ENCODE measurements at regions not wholly inside any gene's neighbourhood (a gene's known extent, or its start where the extent isn't known, plus 50 kb on each side); places are given as distances from the start of the nearest gene placed in this dataset.

DNA sequence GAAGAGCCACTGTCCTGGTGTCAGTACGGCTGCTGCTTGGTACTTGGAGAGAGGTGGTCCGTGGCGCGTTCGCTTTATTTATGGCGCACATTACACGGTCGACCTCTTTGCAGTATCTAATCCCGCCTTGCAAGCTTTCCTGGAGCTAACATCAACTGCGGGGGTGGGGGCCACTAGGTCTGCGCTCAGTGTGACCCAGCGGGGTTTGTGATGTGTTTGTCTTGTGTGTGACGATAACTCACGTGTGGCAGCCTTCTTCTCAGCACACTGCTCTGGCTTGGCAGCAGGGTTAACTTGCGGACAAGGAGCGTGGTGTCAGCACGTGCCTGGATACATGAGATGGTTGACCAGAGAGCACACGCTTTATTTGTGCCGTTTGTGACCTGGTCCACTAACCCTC is 122.2 kb upstream of the RTL1 start:
- DNase-seq (ENCODE audit: low read depth) = no peak

GRCh38 chr14:101026341-101026740 is 122.8 kb upstream of the RTL1 start:
- no peak for DNase-seq (ENCODE audit: low read depth)

GRCh38 chr14:101027291-101027690 is 123.8 kb upstream of the RTL1 start:
- DNase-seq (ENCODE audit: low read depth) = no peak

DNA sequence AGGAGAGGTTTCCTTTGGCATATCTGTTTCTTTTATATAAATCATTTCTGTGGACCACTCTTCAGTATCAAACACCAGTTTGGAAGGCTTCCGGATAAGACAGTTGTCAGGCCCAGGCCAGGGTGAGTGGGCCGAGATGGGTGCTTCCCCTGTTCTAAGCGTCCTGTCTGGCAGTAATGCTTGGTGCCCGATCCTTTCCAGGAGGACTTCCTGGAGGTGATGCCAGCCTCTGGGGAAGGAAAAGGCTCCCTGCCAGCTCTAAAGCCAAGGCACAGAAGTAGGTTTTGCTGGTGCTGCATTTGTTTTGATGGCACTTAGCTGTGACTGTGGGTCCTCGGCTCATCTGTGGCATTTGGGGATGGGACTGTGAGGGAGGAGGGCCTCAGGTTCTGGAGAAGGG is 124.4 kb upstream of the RTL1 start:
- no peak for DNase-seq (ENCODE audit: low read depth)

DNA sequence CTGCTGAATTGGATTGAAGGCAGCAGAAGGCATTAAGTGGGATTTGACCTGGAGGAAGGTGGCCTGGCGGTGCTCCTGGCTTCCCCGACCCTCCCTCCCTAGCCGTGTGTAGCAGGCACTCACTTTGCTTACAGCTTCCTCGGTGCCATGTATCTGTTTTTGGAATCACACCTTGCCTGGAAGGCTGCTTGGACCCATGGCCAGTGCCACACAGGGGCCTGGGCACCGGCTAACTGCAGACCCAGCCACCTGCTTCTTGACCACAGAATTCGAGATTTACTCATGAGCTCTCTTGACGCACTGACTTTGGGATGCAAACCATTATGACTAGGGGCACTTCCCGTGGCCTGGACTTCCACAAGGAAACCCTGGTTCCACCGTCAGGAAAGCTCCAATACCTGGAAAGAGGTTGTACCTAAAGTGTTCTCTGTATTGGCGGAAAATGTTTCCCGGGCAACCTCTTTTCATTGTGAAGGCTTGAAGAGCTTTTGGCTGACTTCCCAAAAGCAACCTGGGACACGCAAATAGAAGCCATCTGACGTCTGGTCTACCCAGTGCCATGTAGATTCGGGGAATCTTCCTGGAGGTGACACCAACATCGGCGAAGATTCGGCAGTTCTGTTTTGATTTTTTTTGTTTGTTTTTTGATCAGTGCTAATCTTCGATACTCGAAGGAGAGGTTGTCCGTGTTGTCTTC is 125.6 kb upstream of the RTL1 start:
- DNase-seq (ENCODE audit: low read depth) = no peak

DNA sequence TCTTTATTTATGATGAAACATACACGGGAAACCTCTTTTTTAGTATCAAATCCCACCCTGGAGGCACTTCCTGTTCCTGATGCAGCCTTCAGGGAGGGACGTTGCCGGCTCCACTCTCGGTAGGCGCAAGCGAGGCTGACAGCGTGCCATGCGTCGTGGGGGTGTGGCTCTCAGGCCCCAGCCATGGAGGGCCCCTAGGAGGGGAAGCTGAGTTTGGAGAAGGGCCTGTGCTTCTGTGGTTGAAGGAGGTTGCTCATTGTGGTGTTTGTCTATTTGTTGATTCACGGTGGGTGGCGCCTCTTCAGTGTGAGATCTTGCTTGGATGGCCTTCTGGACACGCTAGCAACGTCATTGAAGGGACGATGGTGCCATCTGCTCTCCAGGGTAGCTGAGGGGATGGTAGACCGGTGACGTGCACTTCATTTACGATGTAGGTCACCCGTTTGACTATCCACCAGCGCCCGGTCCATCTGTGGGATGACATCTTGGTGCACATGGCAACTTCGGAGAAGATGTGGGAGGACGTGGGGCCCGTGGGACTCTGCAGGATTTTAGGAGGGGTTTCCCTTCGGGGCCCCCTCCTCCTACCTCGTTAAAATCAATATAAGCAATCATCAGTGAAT is 126.3 kb upstream of the RTL1 start:
- DNase-seq (ENCODE audit: low read depth) = no peak

DNA sequence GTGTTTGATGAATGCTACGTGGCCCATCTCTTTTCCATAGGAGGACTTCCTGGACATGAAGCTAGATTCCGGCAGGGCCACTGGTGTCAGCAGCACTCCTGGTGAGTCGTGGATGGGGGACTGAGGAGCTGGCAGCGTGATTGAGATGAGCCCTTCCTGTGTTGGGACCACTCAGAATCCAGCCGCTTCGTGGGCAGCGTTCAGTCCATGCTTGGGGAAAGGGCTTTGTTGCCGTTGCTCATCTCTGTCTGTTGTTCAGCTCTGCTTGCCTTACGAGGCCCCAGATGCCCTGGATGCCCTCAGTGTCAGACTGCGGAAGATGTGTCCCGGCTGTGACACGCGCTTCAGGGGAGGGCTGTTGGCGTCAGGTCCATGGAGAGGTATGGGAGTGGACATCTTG is 127.1 kb upstream of the RTL1 start:
- DNase-seq (ENCODE audit: low read depth) = no peak

- DNase-seq (ENCODE audit: low read depth) = no peak
Observed at GRCh38 chr14:101031186-101031585, 127.7 kb upstream of the RTL1 start.

- no peak for DNase-seq (ENCODE audit: low read depth)
Observed at GRCh38 chr14:101031721-101032120, 128.2 kb upstream of the RTL1 start.

- DNase-seq (ENCODE audit: low read depth) = no peak
Observed at GRCh38 chr14:101032433-101032832, 128.9 kb upstream of the RTL1 start.

- DNase-seq (ENCODE audit: low read depth) = no peak
Observed at GRCh38 chr14:101033006-101033405, 129.5 kb upstream of the RTL1 start.

DNA sequence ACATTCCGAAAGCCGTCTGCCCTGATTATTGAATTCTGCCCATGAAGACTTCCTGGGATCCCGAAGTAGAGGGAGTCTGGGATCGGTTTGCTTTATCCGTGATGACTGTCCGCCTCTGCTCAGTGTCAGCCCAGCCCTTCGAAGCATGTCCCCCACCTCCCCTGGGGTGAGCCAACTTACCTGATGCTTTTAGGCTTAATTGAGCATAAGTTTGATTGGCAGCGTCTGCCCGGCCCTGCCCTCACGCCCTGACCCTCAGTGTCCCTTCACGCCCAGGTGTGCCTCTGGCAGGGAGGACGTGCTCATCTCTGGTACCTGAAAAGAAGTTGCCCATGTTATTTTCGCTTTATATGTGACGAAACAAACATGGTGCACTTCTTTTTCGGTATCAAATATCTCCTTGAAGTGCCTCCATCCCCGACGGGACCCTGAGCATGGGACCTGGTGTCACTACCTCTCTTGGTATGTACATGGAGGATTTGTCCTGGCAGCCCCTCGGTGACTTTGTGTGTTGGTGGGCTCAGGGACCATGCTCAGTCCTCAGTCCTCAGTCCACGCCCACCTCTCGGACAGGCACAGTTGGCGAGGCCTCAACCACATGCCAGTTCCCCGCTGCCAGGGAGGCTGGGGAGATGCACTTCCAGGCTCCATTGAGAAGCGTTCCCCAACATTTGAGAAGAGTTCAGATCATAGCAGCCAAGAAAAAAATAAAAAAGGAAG is 130.1 kb upstream of the RTL1 start:
- no peak for DNase-seq (ENCODE audit: low read depth)

- DNase-seq (ENCODE audit: low read depth) = no peak
Observed at GRCh38 chr14:101034986-101035385, 131.5 kb upstream of the RTL1 start.

DNA sequence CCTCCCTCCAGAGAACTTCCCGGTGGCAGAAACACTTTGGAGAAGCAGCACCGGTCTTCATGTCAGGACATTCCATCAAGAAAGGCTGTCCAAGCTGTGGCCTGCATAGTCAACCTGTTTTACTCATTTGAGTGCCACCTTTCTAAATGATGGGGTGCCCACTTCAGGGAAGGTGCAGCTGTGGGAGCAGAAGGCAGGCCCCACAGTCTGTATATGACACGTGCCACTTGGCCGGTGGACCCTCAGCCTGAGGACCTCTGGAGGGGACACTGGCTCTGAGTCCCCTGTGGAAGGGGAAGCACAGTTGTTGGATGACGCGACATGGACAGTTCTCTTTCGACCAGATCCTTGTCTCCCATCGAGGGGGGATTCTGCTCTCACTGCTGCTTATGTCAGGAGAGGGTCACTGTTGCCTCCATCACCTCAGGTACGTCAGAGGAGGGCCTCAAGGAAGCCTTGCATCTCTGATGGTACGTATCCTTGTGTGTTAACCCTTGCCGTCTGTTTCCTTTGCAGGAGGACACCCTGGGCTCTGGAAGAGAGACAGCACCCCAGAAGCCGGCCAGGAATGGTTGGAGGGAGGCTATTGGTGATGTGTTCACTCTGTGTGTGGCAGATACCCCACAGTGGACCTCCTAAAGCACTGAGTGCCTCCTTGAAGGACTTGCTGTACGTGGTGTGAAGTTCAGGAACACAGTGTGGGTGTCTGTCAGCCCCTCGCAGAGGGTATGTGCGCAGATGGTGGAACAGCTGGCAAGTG is 132.1 kb upstream of the RTL1 start:
- DNase-seq (ENCODE audit: low read depth) = no peak

- no peak for DNase-seq (ENCODE audit: low read depth)
Observed at GRCh38 chr14:101037021-101037817, 133.7 kb upstream of the RTL1 start.

- DNase-seq (ENCODE audit: low read depth) = no peak
Observed at GRCh38 chr14:101039031-101039754, 135.7 kb upstream of the RTL1 start.

DNA sequence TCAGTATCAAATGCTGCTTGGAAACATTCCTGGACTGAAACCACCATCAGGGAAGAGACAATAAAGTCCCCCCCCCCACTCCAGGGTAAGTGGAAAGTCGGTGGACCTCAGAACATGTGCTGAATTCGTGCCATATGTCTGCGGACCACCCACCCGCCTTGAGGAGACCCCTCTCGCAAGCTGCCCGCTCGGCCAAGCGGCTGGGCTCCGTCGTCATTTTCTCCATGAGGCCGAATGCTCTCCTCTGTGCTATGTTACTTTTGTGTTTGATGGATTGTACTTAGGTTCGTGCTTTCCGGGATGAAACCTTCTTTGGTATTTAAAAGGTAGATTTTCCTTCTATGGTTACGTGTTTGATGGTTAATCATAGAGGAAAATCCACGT is 136.2 kb upstream of the RTL1 start:
- no peak for DNase-seq (ENCODE audit: low read depth)

DNA sequence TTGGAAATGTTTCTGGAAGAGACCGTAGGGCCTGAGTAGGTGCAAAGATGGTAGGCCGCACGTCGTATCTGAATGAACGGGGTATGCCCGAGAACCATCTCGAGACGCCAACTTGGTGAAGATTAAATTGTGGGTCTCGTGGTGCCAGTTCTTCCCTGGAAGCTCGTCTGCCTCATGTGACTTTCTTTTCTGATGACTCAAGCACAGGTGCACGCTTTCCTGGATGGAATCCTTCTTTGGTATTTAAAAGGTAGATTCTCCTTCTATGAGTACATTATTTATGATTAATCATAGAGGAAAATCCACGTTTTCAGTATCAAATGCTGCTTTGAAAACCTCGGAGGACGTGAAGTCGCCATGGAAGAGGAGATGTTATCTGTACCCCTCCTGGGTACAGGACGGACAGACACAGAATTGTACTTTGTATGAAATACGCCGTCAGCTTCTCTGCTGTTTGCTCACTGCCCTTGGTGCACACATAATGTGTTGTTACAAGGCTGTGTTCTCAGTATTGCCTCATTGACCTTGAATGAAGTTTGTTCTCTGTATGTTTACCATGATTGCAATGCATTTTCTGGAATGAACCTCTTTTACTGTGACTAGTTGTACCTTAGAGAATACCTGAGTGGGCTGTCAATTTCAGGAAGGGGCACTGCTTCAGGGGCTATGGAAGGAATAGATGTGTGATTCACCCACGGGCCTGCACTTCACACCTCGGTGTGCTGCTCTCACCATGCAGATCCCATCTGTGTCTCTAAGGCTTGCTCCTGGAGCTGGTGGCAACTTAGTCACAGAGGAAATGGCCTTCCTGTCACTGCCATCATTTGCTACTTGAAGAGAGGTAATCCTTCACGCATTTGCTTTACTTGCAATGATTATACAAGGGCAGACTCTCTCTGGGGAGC is 137.3 kb upstream of the RTL1 start:
- no peak for DNase-seq (ENCODE audit: low read depth)

DNA sequence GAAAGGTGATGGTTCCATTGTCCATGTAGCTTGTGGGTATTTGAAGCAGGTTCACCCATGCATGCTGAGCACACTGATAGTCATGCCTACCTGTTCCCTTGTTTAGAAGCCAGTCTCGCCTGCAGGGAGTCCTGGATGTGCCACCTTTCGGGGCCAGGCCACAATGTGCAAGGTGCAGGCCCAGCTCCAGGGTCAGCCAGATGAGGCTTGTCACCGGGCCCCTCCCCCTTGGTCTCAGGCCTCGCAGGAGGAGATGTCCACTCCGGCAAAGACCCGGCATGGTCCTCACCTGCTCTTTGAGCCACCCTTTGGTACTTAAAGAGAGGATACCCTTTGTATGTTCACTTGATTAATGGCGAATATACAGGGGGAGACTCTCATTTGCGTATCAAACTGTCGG is 140.4 kb upstream of the RTL1 start:
- DNase-seq (ENCODE audit: low read depth) = no peak

GRCh38 chr14:101044741-101045140 is 141.2 kb upstream of the RTL1 start:
- DNase-seq (ENCODE audit: low read depth) = no peak
